SK-N-MC (cell line): ENCODE measurements at regions not wholly inside any gene's neighbourhood (a gene's known extent, or its start where the extent isn't known, plus 50 kb on each side); places are given as distances from the start of the nearest gene placed in this dataset.
"Not testable (repeated sequence)": the region's sequence is repeated elsewhere in the genome, so short reads cannot be mapped to it uniquely, and the experiment has no call there.

Experiments
- DNase-seq: peaks from one replicate; pipeline ENCODE4 v3.0.0-alpha.2; 2011; ENCODE audit warnings: low read depth, low spot score
- H3K27ac ChIP-seq: fragments of 200-600 bp; sonication (generic); 2 replicates; pipeline ENCODE4 v1.5.1; 2016; ENCODE audit warnings: mixed run types
- H3K36me3 ChIP-seq: fragments of 200-600 bp; sonication (generic); 2 replicates; pipeline ENCODE4 v1.6.1; 2017; ENCODE audit warnings: antibody characterized with exemption, low read length, mixed read lengths; ENCODE audit not compliant: insufficient read depth
- H3K4me3 ChIP-seq: fragments of 200-600 bp; sonication (generic); 2 replicates; pipeline ENCODE4 v1.5.1; 2016
- H3K9ac ChIP-seq: fragments of 200-600 bp; sonication (generic); 2 replicates; pipeline ENCODE4 v1.8.0; 2017; ENCODE audit warnings: mixed run types, mixed read lengths; ENCODE audit not compliant: insufficient read length
- H3K9me3 ChIP-seq: fragments of 200-600 bp; sonication (generic); 2 replicates; pipeline ENCODE4 v1.6.1; 2017; ENCODE audit warnings: low read depth, mild to moderate bottlenecking, antibody characterized with exemption, low read length, moderate library complexity, mixed read lengths
- EZH2 ChIP-seq: fragments of 200-600 bp; sonication (generic); IDR thresholded peaks from one replicate; pipeline ENCODE4 v1.6.1; 2017; ENCODE audit warnings: antibody characterized with exemption
- FOXP2 ChIP-seq: optimal IDR thresholded peaks from 2 replicates; pipeline ENCODE3; 2011; ENCODE audit warnings: mild to moderate bottlenecking, moderate library complexity; ENCODE audit not compliant: insufficient read depth; ENCODE audit errors: extremely low read length, control extremely low read depth
- POLR2AphosphoS5 ChIP-seq: IDR thresholded peaks from 2 replicates; pipeline ENCODE4 v1.6.1; 2012; ENCODE audit warnings: mild to moderate bottlenecking, low read depth, low read length, borderline replicate concordance

GRCh38 chr20:60180986-60181385 is 222.8 kb downstream of the CDH26 start:
- no peak overlapping the region for H3K4me3 ChIP-seq
- TF ChIP-seq POLR2AphosphoS5: no peak
- no peak for TF ChIP-seq EZH2
- TF ChIP-seq FOXP2: no peak
- H3K9me3 ChIP-seq: no peaks in the 10 kb centered on the region
- no peaks in the 10 kb centered on the region for H3K36me3 ChIP-seq
- no peak overlapping the region for H3K9ac ChIP-seq
- no peak overlapping the region for H3K27ac ChIP-seq
- DNase-seq: no peak

- Histone ChIP-seq H3K27ac (no peak overlapping the region), H3K36me3 (no peaks in the 10 kb centered on the region), H3K4me3 (no peak overlapping the region), H3K9me3 (no peaks in the 10 kb centered on the region), H3K9ac (no peak overlapping the region)
- no peak for DNase-seq
- TF ChIP-seq POLR2AphosphoS5 (no peak), FOXP2 (no peak), EZH2 (no peak)
Measured at GRCh38 chr20:60186412-60186811, 228.2 kb downstream of the CDH26 start.

- no peaks in the 10 kb centered on the region for H3K9me3 ChIP-seq
- H3K4me3 ChIP-seq: no peak overlapping the region
- H3K27ac ChIP-seq: no peak overlapping the region
- no peak overlapping the region for H3K9ac ChIP-seq
- H3K36me3 ChIP-seq: no peaks in the 10 kb centered on the region
- TF ChIP-seq FOXP2 (no peak), POLR2AphosphoS5 (no peak), EZH2 (no peak)
- DNase-seq: no peak
Measured at GRCh38 chr20:60187683-60188082, 229.5 kb downstream of the CDH26 start.

DNA sequence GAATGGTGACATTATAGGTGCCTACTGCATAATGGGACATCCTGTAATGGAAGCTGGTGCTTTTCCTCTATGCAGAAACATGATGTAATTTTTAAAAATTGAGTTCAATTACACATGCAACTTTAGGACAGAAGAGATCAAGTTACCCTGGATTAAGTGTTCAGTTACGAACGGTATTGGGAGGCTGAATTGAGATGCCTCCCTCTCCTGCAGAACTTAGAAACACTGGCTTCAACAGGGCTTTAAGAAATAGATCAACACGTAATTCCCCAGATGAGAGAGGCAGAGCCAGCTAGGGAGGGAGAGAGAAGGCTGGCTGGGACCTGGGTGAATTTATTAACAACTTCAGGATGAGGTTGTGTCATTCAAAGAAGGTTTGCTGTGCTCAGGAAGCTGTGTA is 232.8 kb downstream of the CDH26 start:
- no peaks in the 10 kb centered on the region for H3K9me3 ChIP-seq
- no peak for DNase-seq
- H3K9ac ChIP-seq: no peak overlapping the region
- TF ChIP-seq FOXP2 (no peak), POLR2AphosphoS5 (no peak), EZH2 (no peak)
- H3K27ac ChIP-seq: no peak overlapping the region
- H3K4me3 ChIP-seq: no peak overlapping the region
- no peaks in the 10 kb centered on the region for H3K36me3 ChIP-seq

DNA sequence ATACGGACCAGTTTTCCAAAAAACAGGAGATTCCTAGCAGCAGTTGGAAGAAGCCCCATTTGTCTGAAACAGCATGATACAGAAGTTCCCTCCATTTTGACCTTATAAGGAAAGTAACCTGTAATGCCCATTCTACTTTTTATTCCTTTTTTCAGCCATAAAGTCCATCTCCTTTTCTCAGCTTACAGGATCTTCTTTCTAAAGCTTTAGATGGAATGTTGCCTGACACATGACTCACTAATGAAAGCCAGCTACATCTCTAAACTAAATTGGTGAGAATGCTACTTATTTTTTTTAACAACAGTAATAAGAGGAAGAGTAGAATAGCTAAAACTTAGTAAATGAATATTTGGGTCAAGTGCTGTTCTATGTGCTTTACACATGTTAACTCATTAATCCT is 234.1 kb downstream of the CDH26 start:
- TF ChIP-seq FOXP2: no peak
- TF ChIP-seq POLR2AphosphoS5: no peak
- TF ChIP-seq EZH2: no peak
- H3K9me3 ChIP-seq: no peaks in the 10 kb centered on the region
- DNase-seq: no peak
- H3K4me3 ChIP-seq: no peak overlapping the region
- no peak overlapping the region for H3K27ac ChIP-seq
- no peak overlapping the region for H3K9ac ChIP-seq
- no peaks in the 10 kb centered on the region for H3K36me3 ChIP-seq

DNA sequence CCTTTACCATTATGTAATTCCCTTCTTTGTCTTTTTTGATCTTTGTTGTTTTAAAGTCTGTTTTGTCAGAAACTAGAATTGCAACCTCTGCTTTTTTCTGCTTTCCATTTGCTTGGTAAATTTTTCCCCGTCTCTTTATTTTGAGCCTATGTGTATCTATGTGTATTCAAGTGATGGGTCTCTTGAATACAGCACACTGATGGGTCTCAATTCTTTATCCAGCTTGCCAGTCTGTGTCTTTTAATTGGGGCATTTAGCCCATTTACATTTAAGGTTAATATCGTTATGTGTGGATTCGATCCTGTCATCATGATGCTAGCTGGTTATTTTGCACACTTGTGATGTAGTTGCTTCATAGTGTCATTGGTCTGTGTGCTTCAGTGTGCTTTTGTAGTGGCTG is 240.9 kb downstream of the CDH26 start:
- not testable (repeated sequence) for DNase-seq, H3K4me3 ChIP-seq, H3K36me3 ChIP-seq, H3K9me3 ChIP-seq, H3K27ac ChIP-seq, H3K9ac ChIP-seq

GRCh38 chr20:60199866-60200265 is 241.6 kb downstream of the CDH26 start:
- H3K27ac ChIP-seq: no peak overlapping the region
- H3K4me3 ChIP-seq: no peak overlapping the region
- no peaks in the 10 kb centered on the region for H3K36me3 ChIP-seq
- TF ChIP-seq FOXP2 (no peak), POLR2AphosphoS5 (no peak), EZH2 (no peak)
- no peak for DNase-seq
- no peaks in the 10 kb centered on the region for H3K9me3 ChIP-seq
- no peak overlapping the region for H3K9ac ChIP-seq

GRCh38 chr20:60200305-60200918 is 242.2 kb downstream of the CDH26 start:
- no peak overlapping the region for H3K9ac ChIP-seq
- no peak overlapping the region for H3K4me3 ChIP-seq
- no peak for DNase-seq
- no peak for TF ChIP-seq EZH2
- TF ChIP-seq FOXP2: no peak
- no peak for TF ChIP-seq POLR2AphosphoS5
- no peaks in the 10 kb centered on the region for H3K9me3 ChIP-seq
- H3K36me3 ChIP-seq: no peaks in the 10 kb centered on the region
- H3K27ac ChIP-seq: no peak overlapping the region

- H3K27ac ChIP-seq: no peak overlapping the region
- H3K4me3 ChIP-seq: no peak overlapping the region
- H3K9ac ChIP-seq: no peak overlapping the region
- no peak for DNase-seq
- no peaks in the 10 kb centered on the region for H3K36me3 ChIP-seq
- TF ChIP-seq EZH2: no peak
- no peak for TF ChIP-seq FOXP2
- no peak for TF ChIP-seq POLR2AphosphoS5
- H3K9me3 ChIP-seq: no peaks in the 10 kb centered on the region
Measured at GRCh38 chr20:60201198-60201835, 243.1 kb downstream of the CDH26 start.
